Head of caudate nucleus (tissue), 42 donors: ENCODE measurements at regions not wholly inside any gene's neighbourhood (a gene's known extent, or its start where the extent isn't known, plus 50 kb on each side); places are given as distances from the start of the nearest gene placed in this dataset.
A peak's percentile ranks its signal among the peaks of the same experiment; 100 is the strongest.

Experiments
- DNase-seq, 42 donors: peaks; one replicate each; pipeline versions ENCODE4 v3.0.0 to v3.0.0-alpha.2; 2020 to 2021; ENCODE audit warnings: mixed read lengths in 7 of 42
- intact Hi-C: fragments of 100-400 bp; cut with DNase I; formaldehyde crosslinking; loops from one replicate; pipeline ENCODE4 v1.15.0; 2022

DNA sequence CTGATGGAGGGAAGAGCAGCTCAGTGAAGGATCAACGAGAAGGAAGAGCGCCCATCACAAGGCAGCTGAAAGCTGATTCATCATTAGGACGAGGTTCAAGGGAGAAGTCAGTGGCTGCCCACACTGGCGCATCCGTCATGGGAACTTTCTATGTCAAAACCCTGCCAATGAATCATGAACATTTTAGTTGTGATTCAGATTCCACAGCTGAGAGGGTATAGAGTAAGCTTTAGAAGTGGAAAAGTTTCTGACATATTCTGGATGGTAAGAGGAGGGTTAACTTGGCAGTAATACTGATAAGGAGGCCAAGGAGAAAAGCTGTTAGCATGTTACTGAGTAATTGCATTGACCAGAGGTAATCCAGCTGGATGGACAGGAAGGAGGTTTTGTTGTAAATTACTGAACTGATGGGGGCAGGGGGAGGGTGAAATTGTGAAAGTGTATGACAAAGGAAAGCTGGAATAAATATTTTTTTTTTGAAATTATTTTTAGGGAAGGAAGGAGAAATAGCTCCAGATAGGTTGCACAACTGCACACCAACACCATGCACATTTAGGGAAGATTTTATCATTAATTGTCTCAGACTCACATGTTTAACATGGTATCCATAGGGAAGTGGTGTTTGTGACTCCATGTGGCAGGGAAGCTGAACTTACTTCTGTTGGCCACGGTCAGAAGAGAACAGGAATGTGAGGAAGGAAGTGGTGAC, 78.3 kb upstream of the NRP1 start:
- DNase-seq = peak in 39 of 42 donors; percentile 6 to 81 (median 50)
- intact Hi-C loops = no loop called here

DNA sequence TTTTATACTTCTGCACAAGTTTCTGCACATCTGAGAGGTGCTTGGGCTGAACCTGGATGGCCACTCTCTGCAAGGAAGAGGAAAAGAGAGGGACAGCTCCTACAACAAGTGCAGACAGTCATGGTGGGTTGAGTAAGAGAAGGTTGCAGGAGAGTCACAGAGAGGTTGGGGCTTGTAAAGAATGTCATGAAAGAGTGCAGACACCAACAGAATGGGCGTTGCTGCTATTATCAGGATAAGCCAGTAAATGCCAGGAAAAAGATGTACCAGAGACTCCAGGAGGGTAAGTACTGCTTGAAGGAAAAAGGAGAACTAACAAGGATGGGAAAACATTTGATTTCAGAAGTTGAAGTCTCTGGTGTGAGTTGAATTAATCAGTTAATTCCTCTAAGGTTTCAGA, 77.8 kb upstream of the NRP1 start:
- intact Hi-C loops = no loop called here
- no peak for DNase-seq

DNA sequence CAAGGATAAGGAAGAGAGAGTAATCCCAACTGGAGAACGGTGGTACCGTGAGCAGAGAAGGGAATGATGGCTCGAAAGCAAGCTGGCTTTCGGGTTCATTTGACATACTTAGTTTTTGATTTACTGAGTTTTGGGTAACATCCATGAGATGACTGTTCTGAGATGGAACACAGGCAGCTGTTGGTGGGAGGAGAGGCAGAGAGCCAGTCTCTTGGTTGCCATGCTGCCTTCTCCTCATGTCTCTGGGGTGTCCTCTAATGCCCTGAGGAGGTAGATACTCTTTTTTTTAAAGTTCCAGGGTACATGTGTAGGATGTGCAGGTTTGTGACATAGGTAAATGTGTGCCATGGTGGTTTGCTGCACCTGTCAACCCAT, 76.4 kb upstream of the NRP1 start:
- DNase-seq = no peak

DNA sequence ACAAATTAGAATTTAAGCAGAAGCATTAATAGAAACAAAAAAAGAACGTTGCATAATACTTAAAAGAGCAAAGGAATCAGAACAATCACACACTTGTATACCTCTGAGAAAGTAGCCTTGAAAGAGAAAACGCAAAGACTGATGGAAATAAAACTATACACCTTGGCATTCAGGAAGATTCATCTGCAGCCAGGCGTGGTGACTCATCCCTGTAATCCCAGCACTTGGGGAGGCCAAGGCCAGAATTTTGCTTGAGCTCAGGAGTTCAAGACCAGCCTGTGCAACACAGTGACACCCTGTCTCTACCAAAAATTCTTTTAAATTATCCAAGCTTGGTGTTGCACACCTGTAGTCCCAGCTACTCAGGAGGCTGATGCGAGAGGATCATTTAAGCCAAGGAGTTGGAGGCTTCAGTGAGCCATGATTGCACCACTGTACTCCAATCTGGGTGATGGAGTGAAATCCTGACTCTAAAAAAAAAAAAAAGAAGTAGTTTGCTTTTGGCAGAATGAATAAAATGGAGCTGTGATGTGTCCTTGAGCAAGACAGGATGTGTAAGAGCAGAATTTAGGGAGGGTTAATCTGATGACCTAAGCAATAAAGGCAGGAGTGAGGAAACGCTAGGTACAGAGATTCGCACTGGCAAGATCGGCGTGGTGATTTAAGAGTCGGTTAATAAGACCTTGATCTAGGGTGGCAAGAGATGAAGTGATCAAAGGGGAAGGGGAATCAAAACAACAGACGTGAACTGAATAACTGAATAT, 75.8 kb upstream of the NRP1 start:
- intact Hi-C loops = no loop called here
- no peak for DNase-seq

More for the DNA sequence above, 76.4 kb upstream of the NRP1 start:
- intact Hi-C loops = no loop called here

DNA sequence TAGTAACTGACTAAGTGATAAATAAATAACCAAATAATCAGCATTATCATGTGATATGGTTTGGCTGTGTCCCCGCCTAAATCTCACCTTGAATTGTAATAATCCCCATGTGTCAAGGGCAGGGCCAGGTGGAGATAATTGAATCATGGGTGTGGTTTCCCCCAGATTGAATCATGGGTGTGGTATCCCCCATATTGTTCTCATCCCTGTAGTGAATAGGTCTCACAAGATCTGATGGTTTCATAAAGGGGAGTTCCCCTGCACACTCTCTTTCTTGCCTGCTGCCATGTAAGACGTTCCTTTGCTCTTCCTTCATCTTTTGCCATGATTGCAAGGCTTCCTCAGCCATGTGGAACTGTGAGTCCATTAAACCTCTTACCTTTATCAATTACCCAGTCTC, 72.1 kb upstream of the NRP1 start:
- no peak for DNase-seq
- intact Hi-C loops = no loop called here

DNA sequence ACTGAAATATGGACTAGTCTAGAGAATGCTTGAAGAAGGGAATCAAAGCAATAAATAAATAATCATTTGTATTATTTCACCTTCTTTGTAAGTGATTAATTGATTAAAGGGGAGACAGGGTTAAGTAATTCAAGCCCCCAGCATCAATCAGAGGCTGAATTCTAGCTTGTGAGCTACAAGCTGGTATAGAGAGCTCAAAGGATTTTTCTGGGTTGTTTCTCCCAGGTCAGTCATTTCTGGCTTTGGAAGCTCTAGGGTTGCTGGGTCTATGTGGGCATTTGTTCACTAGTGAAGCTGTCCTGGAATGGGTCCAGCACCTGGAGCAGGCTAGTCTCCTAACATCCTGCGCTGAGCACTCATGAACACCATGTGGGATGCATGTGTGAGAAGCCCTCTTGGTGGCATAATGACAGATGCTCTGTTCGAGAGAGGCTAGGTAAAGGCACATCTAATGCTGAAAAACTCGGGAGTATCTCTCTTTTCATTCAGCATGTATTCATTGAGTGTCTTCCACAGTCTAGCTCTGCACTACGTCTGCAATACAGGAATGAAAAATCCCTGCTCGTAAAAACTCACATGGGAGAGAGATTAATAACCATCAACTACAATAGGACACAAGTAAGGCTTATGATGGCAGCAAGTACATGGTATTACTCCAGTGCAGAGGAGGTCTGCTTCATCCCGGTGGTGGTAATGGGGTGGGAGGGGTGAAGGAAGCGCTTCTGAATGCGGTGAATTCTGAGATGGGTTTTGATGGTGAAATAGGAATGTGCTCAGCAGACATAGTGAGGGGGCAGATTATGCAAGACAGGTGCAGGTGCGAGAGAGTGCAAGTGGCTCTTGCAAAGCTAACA, 68.0 kb upstream of the NRP1 start:
- DNase-seq = peak in 37 of 42 donors; percentile 6 to 77 (median 41)
- intact Hi-C loops = no loop called here

DNA sequence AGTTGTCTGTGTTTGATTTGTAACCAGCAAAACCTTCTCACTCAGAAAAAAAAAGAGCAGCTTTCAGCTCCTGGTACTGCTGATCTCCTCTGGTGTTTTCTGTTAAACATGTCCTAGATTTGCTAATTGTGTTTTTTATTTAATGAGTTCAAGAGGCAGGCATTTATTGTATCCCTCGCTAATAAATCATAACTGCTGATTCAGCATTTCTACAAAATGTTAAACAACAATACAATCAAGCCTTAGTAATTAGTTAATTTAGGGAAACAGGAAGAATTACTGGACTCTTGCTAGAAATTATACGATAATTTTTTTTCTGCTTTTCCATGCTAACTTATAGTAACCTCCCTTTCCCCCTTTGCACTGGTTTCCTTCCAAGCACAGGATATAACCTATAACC, 66.8 kb upstream of the NRP1 start:
- no peak for DNase-seq
- intact Hi-C loops = no loop called here

DNA sequence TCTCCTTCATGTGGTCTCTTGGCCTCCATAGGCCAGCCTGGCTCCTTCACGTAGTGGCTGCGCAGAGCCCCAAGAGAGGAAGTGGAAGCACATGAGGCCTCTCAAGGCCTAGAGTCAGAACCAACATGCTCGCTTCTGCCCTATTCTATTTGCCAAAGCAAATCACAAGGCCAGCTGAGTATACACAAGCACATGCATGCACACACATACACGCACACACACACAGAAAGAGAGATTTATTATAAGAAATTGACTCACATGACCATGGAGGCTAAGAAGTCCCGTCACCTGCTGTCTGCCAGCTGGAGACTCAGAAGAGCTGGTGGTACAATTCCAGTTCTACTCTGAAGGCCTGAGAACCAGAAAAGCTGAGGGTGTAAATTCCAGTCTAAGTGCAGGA, 64.3 kb upstream of the NRP1 start:
- intact Hi-C loops = no loop called here

DNA sequence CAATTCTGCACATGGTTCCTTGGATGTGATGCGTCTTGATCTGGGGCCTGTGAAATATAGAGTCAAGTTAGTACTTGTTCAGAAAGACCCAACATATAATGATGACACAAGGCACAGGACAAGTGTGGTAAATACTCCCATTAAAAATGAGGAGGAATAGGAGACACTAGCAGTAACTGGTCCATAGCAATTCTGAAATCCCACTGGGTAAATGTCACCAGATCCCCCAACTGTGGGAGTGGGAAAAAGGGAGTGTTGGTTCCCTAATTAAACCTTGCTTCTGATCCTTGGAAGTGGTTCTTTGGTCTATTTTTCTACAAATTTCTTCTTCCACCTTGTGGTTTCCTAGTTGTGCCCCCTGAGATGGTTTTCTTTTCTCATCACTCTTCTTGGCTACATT, 62.5 kb upstream of the NRP1 start:
- DNase-seq = no peak

More for the DNA sequence above, 64.3 kb upstream of the NRP1 start:
- DNase-seq = no peak

DNA sequence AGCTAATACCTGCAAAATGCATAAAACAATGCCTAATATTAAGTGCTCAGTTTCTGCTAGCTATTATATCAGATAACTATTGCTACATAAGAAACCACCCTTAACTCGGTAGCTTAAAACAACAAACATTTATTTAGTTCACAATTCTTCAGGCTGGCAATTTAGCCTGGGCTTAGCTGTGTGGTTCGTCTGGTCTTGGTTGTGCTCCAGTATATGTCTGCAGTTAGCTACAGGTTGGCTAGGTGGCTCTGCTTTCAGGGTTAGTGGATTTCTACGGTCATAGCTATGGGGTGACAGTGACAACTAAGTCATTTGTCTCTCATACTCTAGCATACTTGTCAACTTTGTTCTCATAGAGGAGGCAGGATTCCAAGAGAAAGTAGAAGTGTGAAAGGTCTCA, 61.8 kb upstream of the NRP1 start:
- DNase-seq = no peak
- intact Hi-C loops = no loop called here

More for the DNA sequence above, 62.5 kb upstream of the NRP1 start:
- intact Hi-C loops = no loop called here

DNA sequence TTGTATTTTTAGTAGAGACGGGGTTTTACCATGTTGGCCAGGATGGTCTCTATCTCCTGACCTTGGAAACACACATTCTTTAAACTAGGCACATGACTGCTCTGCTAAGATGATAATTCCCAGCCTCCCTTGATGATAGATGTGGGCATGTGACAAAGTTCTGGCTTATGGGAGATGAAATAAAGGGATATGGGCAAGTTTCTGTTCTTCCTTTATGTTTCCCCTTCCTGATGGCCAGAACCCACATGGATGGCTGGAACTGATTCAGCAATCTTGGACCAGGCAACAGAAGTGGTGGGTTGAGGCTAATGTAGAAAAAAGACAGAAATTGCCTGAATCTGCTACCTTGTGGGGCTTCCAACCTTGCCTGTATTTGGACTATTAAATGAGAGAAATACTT, 60.7 kb upstream of the NRP1 start:
- intact Hi-C loops = no loop called here
- no peak for DNase-seq

DNA sequence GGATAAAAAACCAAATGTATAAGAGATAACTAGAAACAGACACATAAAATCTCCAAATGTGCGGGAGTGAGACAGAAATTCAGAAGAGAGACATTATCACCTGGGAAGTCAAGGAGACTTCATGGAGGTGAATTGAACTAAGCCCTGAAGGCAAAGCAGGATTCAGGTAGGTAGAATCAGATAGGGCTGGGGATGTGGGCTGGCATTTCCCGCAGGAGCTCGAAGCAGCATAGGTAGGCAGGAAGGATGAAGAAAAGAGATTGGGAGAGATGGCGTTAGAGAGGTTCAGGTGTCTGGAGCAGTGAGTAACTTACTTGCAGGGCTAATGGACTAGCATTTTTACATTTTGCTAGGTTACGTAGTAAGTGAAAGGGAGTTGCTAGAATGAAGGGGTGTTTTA, 58.2 kb upstream of the NRP1 start:
- intact Hi-C loops = no loop called here
- no peak for DNase-seq

DNA sequence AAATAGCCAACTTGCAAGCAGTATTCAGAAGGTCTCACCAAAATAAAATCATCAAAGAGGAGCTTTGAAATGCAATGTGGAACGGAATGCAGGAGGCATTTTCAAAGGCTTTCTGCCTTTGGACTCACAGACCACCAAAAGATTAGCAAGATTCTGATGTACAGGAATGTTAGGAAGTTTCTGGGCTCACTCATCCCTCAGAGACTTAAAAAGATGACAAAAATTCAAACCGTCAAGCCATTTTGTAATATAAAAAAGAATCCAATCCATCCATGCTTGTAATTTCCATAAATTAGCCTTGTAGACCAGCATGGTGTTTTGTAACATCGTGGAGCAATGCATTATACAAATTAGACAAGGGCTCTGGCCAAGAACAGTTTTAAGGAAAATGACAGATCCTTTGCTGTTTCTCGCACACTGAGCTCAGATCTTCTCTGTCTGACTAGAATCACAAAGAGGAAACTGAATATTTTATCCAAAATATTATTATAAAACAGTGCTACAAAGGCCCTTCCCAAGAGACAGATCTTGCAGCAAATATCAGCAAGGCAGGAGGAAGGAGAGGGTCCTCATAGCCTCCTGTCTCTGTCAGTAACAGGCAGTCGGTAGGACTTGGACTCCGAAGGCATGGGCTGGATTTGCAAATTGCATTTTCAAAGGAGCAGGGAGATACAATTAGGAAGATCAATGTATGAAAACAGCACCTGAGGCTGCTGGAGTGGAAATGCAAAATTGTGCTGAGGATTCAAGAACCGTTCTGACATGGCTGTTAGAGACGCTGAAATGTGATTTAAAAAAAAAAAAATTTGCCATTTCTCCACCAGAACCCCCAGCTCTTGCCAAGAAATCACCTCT, 57.4 kb upstream of the NRP1 start:
- intact Hi-C loops = no loop called here
- DNase-seq = no peak

DNA sequence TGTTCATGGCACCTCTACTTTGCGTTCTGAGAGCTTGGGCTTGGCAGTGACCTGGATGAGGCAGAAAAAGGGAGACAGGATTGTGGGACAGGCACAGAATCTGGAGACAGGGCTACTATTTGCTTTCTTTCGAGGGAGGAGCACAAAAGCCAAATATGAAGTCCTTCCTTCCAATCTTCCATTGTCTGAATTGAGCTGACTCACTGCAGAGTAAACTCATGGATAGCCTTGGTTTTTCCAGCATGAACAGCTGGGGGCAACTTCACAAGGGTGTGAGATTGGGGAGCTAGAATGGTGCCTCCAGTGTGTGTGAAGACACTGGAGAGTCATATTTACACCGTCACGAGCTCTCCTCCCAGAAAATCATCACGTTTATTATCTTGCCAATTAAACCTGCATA, 55.6 kb upstream of the NRP1 start:
- DNase-seq = no peak
- intact Hi-C loops = no loop called here

DNA sequence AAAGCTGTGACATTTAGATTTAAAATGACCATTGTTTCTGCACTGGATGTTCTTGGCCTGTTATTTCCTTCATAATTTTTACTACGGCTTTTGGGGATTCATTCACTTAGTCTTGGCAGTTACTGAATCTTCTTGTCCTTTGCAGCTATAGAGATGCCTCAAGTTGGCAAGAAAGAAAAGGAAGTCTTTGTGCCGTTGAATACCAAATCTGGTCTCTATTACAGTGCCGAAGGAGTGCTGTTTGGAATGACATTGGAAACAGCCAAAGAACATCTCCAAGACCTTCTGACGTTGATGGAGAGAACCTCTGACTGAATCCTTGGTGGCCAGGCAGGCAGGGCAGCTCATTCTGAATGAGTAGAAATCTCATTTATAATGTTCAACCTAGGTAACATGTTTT, 54.3 kb upstream of the NRP1 start:
- DNase-seq = no peak
- intact Hi-C loops = no loop called here

DNA sequence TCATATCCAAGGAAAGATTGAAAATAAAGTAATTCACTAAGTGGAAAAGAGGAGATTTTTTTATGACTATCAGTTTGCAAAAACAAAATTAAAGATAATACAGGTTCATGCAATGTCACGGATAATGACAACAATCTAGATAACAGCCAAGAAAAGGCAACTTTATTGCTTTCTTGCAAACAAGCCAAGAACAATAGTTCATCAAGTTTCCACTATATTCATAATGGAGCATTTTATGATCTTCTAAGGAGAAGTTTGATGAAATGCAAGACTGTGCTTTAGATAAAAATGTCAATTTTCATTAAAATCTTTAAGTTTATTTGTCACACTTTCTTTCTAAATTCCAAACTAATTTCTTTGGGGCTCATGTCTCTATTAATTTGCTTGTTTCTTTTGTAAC, 53.9 kb upstream of the NRP1 start:
- intact Hi-C loops = no loop called here
- DNase-seq = no peak

DNA sequence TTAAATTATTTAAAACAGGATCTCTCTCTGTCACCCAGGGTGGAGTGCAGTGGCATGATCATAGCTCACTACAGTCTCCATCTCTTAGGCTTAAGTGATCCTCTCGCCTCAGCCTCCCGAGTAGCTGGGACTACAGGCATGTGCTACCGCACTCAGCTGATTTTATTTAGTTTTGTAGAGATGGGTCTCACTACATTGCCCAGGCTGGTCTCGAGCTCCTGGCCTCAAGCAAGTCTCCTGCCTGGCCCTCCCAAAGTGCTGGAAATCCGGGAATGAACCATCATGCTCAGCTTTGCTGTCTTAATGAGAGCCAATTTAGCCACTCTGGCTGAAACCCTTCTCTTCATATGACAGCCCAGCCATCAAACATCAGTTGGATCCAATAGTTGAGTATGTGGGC, 53.3 kb upstream of the NRP1 start:
- DNase-seq = no peak
- intact Hi-C loops = no loop called here

DNA sequence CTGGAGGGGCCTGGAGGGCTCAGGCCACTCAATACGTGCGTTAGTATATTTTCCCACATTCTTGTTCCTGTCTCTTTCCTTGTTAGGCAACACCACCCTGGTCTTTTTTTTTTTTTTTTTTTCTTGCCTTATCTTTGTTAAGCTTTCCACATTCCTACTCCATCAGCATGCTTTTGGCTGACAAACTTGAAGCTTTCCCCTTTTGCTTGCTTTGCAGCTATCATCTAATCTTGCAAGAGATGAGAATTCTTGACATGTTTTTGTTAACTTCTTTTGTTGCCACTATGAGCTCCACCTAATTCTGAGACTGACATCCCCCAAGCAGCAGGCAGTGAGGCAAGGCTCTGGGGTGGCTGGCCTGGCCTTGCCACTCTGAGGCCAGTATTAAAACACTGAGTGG, 52.5 kb upstream of the NRP1 start:
- no peak for DNase-seq
- intact Hi-C loops = no loop called here

DNA sequence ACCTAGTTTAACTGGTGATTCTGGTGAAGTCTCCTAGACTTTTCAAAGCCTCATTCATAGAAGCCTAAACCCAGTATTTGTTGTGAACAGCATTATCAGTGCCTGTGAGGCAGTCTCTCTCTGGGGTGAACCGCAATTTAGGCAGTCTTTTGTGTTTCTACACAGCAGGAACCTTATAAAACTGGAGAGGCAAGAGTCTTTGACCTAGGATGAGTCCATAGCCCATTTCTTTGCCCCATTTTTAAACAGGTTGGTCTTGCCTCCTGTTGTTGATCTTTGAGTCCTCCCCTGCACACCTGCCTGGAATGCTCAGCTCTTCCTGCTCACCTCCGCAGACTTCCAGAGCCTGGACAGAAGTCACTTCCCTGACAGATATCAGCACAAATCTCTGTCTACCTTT, 51.2 kb upstream of the NRP1 start:
- intact Hi-C loops = no loop called here
- no peak for DNase-seq
